GM18909 (cell line): ENCODE measurements at regions not wholly inside any gene's neighbourhood (a gene's known extent, or its start where the extent isn't known, plus 50 kb on each side); places are given as distances from the start of the nearest gene placed in this dataset.

Experiments used
- ATAC-seq: cut with Tn5 transposase; IDR thresholded peaks from one replicate; pipeline ENCODE4 v1.9.1; 2021; ENCODE audit warnings: mild to moderate bottlenecking; ENCODE audit not compliant: unreplicated experiment, poor library complexity

DNA sequence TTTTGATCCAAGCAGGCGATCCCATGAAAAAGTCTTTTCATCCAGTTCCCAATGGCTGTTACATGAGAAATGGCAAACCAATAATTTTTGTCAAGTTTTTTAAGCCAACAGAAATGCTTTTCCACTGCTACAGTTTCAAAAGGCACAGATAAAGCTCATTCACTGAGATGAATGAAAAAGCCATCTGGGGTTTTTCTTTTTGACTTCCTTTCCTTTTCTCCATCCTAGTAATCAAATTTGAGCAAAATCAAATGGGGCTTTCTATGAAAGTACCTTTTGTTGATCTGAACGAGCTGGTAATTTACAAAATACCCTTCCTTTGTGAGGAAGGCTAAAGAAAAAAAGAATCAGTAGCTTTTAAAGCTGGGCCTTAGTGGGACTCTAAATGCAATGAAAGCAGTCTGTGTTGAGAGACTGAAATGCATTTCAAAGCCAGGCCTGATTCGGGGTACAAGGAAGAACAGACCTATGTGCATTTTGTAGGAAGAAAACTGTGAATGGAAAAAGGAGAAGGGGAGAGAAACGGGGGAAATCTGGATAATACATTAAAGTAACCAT lies 185.2 kb upstream of the DNAJC19 start:
- ATAC-seq = no peak

DNA sequence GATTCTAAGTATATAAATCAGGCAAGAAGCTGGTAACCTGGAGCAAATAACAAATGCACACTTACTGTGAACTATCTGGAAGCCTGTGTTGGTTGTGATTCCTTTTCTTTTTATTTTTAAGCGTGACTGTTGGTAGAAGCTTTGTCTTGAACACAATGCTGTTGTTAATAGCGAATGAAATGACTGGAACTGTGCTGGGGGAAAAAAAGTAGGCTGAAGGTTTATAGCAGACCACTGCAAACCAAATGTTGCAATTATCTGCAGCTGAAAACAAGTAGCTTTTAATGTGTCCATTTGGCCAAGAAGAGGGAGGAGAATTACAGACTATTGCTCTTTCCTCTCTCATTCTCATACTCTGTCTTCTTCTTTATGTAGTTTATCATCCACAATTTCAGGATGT lies 184.5 kb upstream of the DNAJC19 start:
- ATAC-seq = no peak

DNA sequence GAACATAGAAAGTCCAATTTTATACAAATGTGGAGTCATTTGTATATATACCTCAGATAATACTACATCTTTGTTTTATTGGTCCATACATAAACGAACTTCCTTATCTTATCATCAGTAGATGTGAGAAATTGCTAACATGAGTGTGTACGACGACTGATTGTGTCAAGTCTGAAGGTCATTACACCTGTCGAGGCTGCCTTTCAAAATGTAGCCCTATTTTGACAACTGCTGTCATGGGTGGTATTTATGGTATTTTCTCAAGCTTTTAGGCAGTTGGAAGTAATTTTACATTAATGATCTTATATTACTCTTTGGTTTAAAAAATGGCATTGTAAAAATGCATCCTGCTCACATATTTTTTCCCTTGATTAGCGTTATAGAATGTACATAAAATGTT lies 183.7 kb upstream of the DNAJC19 start:
- no peak for ATAC-seq

DNA sequence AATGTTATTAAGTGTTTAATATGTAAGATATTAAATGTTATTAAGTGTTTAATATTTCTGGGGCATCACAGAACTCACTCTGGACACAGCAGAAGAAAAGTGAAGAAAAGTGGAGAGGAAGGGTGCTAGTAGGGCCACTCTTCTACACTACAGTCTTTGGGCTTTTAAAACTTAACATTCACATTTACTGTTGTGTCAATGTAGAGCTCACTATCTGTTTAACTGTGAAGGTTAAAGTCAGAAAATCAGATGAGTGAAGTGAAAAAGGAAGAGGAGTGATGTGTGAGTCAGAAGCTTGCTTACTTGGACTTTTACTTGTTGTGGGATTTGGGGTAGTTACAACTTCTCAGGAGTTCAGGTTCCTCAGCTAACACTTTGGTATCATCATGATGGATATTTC lies 145.3 kb upstream of the DNAJC19 start:
- no peak for ATAC-seq

DNA sequence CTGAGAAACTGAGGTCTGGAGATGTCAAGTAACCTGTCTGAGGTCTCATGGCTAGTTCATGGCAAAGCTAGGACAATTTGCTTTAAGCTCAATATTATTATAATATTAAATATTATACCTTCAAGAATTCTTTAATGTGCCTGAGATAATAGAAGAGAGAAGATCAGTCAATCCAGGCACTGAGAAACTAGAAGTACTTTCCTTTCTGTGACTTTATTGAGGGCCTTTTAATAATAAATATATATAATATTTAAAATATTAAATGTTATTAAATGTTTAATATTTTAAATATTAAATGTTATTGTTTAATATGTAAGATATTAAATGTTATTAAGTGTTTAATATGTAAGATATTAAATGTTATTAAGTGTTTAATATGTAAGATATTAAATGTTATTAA lies 144.3 kb upstream of the DNAJC19 start:
- ATAC-seq = no peak

GRCh38 chr3:181105646-181106045 lies 116.1 kb upstream of the DNAJC19 start:
- ATAC-seq = no peak

- no peak for ATAC-seq
These were observed 114.1 kb upstream of the DNAJC19 start for GRCh38 chr3:181103605-181104004.

DNA sequence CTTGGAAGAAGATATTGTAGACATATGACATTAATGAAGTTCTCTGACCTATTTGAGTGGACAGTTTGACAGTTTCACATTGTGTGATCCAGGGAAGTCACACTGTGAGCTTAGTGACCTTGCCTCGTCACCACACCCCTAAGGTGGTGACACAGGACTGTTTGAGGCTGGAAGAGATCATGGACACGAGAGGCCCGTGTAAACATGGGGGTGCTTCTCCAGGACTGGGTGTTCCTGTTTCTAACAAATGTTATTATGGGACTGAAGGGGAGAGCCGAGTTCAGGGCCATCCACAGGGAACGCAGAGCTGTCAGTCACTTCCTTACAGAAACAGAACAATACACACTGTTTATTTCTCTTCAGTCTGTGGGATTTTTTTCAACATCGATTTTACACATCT lies 96.5 kb upstream of the DNAJC19 start:
- ATAC-seq = no peak

DNA sequence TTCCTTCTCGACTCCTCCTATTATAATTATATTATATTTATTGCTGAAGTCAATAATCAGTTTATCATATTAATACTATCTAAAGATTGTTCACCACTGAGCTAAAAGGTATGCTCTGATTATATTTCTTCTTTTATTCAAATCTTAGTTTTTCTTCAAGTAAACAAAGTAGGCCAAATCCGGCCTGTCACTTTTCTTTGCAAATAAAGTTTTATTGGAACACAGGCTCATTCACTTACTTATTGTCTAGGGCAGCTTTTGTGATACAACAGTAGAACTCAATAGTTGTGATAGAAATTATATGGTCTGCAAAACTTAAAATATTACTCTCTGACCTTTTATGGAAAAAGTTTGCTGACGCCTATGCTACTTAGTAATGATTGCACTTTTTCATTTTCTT lies 92.4 kb upstream of the DNAJC19 start:
- ATAC-seq = no peak

GRCh38 chr3:181076558-181076957 lies 87.0 kb upstream of the DNAJC19 start:
- ATAC-seq = no peak

DNA sequence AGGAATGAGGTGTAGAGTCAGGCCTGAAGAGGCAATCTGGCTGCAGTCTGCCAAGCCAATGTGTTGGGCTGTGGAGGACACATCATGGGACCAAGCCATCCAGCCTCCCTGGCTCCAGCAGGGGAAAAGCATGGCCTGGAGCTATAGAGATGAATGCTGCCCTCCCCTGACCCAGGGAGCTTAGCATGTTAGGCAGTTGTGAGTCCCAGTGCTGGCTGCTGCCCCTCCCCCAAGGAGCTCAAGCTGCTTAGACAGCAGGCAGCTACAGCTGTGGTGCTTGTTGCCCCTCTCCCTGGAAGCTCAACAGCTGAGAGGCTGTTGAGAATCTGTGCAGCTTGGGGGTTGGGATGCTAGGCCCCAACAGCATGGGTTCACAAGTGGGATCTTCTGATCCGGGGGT lies 85.6 kb upstream of the DNAJC19 start:
- no peak for ATAC-seq

- no peak for ATAC-seq
These were observed 76.9 kb upstream of the DNAJC19 start for GRCh38 chr3:181066143-181067087.

GRCh38 chr3:181056136-181056732 lies 66.7 kb upstream of the DNAJC19 start:
- ATAC-seq = no peak

GRCh38 chr3:181054538-181054937 lies 65.0 kb upstream of the DNAJC19 start:
- ATAC-seq = no peak

GRCh38 chr3:181052256-181052655 lies 62.7 kb upstream of the DNAJC19 start:
- no peak for ATAC-seq

GRCh38 chr3:181050738-181051137 lies 61.2 kb upstream of the DNAJC19 start:
- ATAC-seq = no peak

- ATAC-seq = no peak
These were observed 50.5 kb upstream of the DNAJC19 start for GRCh38 chr3:181040030-181040429.
